HG03097 (cell line): ENCODE measurements at regions not wholly inside any gene's neighbourhood (a gene's known extent, or its start where the extent isn't known, plus 50 kb on each side); places are given as distances from the start of the nearest gene placed in this dataset.

Experiments
- ATAC-seq: cut with Tn5 transposase; IDR thresholded peaks from one replicate; pipeline ENCODE4 v1.9.1; 2021; ENCODE audit not compliant: unreplicated experiment, low FRiP score

DNA sequence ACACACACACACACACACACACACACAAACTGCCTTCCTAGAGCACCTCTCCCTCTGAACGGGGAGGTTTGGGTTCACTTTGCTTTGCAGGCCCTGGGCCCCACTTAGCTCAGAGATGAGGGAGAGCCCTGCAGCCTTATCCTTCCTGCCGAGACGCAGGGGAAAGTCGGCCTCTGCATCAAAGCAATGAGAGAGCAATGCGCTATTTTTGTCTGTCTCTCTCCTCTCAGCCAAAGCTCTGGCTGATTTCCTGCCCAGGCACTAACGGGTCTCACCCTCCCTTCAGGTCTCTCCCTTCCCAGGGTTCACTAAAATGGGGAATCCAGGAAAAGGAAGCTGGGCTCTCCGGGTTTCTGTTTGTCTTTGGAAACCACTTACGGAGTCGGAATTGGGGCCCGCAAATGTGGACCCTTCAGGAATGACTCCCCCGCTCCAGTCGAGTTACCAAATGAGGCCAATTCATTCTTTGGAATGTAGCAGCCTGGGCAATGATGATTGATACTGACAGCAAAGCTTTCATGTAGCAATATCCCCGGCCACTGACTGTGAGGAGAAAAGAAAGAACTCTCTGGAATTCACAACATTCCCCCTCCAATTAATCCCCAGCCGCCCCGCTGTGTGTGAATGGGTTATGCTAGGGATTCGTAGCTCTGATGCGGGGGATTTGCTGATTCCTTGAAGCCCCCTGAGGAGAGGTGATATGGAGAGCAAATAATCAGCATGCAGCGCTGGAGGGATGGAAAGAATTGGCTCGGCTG, 61.5 kb upstream of the WLS start:
- no peak for ATAC-seq

DNA sequence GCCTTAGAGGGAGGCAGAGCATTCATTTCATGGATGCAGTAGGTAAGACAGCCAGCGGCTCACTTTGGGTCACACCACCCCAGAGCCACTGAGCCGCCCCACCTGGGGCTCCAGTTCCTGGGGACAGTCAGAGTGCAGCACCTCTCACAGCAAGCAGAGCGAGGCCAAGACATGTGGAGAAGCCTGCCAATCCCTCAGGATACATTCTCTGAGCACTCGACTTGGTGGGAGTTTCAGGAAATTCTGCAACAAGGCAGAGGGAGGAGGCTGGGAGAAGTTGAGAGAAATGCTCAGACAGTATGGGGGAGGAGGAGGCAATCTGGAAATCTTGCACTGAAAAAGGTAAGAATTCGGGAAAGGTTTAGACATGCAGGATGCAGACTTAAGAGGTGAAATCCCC, 60.8 kb upstream of the WLS start:
- ATAC-seq, result no peak

DNA sequence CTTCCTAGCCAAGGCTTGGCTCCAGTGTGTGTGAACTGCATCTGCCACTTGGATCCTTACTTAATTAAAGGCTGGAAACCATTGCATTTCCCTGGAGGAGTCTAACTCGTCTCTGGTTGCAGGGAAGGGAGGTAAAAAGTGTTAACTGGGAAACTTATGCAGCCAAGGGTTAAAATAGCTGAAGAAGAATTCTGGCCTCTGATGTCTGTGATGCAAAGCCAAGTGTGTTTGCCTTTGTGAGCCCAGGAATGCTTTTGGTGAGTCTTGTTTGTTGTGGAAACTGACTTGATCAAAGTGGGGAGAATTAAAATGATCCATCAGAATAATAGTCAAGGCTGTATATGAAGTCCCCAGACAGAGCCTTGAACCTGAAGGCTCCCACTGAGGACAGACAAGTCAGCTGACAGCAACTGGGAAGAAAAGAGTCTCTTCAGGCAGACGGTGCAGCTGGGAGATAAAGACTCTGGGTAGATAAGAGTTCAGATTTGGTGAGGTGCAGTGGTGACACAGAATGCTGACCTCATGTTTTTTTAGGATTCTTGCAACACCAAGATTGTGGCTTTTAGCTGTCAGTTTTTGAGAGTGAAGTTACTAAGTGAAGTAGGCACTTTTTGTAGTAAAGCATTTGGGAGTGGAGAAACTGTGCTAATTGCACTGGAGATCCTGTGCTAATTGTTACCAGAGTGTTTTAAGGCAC, 59.5 kb upstream of the WLS start:
- no peak for ATAC-seq

DNA sequence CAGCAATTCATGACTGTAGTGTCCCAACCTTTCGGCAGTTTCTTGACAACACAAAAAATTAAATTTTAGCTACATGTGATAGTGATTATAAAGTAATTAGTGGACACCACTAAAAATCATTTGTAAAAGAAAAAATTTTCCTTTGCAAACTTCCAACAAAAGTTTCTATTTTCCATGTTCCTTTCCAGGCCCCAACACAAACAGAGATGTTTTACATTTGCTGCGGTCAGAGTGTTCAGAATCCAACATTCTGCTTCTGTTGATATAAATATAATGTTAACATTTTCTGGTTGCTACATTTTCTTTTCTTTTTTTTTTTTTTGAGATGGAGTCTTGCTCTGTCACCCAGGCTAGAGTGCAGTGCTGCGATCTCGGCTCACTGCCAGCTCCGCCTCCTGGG, 54.9 kb upstream of the WLS start:
- no peak for ATAC-seq

DNA sequence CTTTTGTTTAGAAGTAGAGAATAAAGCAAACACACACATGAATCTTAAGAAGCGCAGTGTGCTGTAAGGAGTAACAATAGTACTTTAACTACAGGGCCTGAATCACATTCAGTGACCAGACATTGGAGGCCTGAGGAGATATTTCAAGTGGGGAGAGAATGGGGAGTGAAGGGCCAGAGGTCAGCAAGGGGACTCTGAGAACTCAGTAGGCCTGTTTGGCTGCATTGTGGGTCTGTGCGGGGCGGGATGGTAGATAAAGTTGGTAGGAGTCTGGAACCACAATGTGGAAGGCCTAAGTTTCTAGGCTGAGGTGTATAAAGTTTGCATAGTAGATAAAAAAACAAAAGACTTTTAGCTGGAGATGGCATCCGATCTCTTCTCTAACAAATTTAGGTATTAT, 52.7 kb upstream of the WLS start:
- no peak for ATAC-seq

DNA sequence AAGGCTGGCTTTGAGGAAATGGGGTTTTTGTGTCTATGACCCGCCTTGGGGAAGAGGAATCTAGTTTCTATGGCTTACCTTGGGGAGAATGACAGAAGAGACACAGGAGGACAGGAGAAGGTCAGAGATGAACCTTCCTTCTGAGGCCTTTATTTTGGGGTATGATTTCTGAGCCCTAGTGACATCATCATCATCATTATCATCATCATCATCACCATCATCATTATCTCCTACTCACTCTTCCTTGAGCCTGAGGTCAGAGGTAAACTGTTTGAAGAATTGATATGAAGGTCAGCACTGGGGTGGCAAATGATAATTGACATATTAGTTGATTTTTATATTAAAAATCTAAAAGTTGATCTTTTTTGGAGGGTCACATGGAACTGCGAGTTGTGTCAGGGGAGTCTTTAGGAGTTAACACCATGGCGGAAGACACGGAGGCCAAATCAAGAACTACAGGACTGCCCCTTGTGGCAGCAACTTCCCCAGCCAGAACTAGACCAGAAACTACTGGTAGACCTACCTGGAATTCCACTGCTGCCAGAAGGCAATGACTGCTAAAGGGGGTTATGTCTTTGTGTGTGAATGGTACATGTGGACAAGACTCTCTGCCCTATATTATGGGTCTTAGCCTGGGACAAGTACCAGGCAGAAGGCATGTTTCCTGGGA, 49.8 kb upstream of the WLS start:
- ATAC-seq, result no peak
